ENCODE measurements at regions not wholly inside any gene's neighbourhood (a gene's known extent, or its start where the extent isn't known, plus 50 kb on each side); places are given as distances from the start of the nearest gene placed in this dataset.
A peak's percentile ranks its signal among the peaks of the same experiment; 100 is the strongest.
"Not testable (repeated sequence)": the region's sequence is repeated elsewhere in the genome, so short reads cannot be mapped to it uniquely, and the experiment has no call there.

DNA sequence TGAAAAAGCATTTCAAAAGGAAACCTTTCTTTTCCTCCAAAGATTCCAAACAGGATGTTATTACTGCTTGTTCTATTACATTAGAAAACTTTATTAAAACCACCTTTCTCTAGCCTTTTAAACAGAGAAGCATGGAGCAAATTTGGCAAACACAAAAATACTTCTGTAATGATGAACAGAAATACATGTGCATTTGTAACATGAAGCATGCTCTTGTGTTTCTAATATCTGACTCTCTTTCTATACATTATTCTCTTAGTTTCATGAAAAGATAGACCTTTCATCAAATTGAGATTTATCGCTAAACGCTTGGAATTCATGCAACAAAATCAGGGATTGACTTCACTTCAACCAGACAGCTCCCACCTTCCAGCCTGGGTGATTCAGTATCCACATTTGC lies 152.8 kb upstream of the IRS2 start:
- no peak for TF ChIP-seq POLR2A (IDR thresholded peaks at IDR 0.05)
- TF ChIP-seq, protein P1, sequence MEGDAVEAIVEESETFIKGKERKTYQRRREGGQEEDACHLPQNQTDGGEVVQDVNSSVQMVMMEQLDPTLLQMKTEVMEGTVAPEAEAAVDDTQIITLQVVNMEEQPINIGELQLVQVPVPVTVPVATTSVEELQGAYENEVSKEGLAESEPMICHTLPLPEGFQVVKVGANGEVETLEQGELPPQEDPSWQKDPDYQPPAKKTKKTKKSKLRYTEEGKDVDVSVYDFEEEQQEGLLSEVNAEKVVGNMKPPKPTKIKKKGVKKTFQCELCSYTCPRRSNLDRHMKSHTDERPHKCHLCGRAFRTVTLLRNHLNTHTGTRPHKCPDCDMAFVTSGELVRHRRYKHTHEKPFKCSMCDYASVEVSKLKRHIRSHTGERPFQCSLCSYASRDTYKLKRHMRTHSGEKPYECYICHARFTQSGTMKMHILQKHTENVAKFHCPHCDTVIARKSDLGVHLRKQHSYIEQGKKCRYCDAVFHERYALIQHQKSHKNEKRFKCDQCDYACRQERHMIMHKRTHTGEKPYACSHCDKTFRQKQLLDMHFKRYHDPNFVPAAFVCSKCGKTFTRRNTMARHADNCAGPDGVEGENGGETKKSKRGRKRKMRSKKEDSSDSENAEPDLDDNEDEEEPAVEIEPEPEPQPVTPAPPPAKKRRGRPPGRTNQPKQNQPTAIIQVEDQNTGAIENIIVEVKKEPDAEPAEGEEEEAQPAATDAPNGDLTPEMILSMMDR (IDR thresholded peaks at IDR 0.05) = no peak
- H3K27ac ChIP-seq = no peak overlapping the region

DNA sequence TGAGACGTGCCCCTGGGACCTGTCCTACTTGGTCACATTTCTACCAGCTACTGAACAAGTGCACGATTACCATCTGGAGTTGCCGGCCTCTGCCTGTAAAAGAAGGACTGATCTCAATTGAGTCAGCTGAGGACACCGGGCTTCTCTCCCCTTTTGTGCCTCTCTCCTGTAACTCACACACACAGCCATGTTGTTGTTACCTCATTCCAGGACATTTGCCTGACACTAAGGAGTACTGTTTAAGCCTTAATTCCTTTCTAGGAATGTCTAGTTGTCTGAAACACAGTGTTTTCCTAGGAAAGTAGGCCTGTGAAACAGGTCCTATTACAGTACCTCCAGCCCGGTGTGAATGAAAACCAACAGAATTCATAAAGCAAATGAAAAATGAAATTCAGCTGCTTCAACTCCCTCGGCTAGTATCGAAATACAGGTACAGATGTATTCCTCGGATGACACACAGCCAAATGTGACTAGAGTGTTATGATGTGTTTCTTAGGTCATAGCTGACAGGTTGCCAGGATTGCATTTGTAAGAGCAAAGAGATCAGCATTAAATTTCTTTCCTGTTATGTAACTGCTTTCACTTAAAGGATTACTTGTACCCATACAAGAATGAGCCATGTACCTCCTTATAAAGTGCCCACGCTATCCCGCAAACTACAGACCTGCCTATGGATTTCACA lies 152.0 kb upstream of the IRS2 start:
- peak in 1 of 2 donors; percentile 19 for DNase-seq
- H3K27me3 ChIP-seq = no peaks in the 10 kb centered on the region
- H3K9me3 ChIP-seq = no peaks in the 10 kb centered on the region
- no peaks in the 10 kb centered on the region for H3K36me3 ChIP-seq
- intact Hi-C loops (cut with DNase I; ENCODE audit: low total_unique reads) = no loop called here
- no peaks in the 10 kb centered on the region for H3K4me1 ChIP-seq
- H3K27ac ChIP-seq = no peak overlapping the region
- TF ChIP-seq POLR2A (IDR thresholded peaks at IDR 0.05) = no peak
- TF ChIP-seq, protein P1 (IDR thresholded peaks at IDR 0.05) = no peak
- no peak overlapping the region for H3K4me3 ChIP-seq

More for the DNA sequence above, 152.8 kb upstream of the IRS2 start:
- no peaks in the 10 kb centered on the region for H3K27me3 ChIP-seq
- no peaks in the 10 kb centered on the region for H3K36me3 ChIP-seq
- no peak overlapping the region for H3K4me3 ChIP-seq
- no peak for DNase-seq
- no peaks in the 10 kb centered on the region for H3K4me1 ChIP-seq
- intact Hi-C loops (cut with DNase I; ENCODE audit: low total_unique reads) = no loop called here
- no peaks in the 10 kb centered on the region for H3K9me3 ChIP-seq

DNA sequence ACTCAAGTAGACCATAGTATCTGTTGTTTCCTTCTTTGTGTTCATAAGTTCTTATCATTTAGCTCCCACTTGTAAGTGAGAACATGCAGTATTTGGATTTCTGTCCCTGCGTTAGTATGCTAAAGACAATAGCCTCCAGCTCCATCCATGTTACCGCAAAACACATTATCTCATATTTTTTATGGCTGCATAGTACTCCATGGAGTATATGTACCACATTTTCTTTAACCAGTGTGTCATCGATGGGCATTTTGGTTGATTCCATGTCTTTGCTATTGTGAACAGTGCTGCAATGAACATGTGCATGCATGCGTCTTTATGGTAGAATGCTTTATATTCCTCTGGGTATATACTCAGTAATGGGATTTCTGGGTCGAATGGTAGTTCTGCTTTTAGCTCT lies 148.1 kb upstream of the IRS2 start:
- H3K9me3 ChIP-seq; DNase-seq; H3K27me3 ChIP-seq; H3K4me3 ChIP-seq; H3K36me3 ChIP-seq; H3K27ac ChIP-seq; H3K4me1 ChIP-seq; intact Hi-C loops (cut with DNase I; ENCODE audit: low total_unique reads): not testable (repeated sequence)

DNA sequence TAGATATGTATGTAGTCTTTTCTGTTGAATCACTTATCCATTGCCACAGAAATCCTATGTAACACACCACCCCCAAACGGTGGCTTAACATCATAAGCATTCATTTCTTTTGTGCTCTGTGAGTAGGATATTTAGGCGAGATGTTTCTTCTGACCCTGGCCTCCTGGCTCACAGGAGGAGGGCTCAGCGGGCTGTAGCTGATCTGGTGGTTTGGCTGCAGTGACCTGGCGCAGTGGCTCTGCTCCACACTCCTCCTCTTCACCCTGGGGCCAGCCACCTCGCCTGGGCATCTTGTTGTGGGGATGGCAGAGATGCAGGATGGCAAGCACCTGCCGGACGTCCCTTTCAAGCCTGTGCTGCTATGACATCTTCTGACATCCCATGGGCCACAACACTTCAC lies 147.1 kb upstream of the IRS2 start:
- intact Hi-C loops (cut with DNase I; ENCODE audit: low total_unique reads) = no loop called here
- no peaks in the 10 kb centered on the region for H3K36me3 ChIP-seq
- no peak overlapping the region for H3K27ac ChIP-seq
- TF ChIP-seq POLR2A (IDR thresholded peaks at IDR 0.05) = no peak
- TF ChIP-seq, protein P1 (IDR thresholded peaks at IDR 0.05) = no peak
- H3K9me3 ChIP-seq = no peaks in the 10 kb centered on the region
- H3K27me3 ChIP-seq = no peaks in the 10 kb centered on the region
- no peak for DNase-seq
- no peaks in the 10 kb centered on the region for H3K4me1 ChIP-seq
- H3K4me3 ChIP-seq = no peak overlapping the region

DNA sequence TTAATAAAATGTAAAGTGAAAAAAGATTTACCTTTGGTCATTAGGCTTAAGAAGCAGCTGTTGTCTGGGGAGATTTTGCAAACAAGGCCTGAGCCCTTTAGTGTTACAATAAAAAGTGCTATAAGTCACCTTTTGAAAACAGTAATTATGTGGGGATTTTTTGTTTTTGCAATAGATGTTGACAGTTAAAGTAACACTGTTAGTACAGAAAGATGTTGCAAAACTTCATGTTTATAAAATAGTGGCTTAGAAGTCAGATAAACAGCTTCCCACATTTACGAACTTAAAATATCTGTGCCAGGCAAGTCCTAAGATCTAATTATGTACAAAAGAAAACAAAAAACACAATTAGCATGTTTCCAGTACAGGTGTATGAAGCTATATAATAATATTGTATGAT lies 138.0 kb upstream of the IRS2 start:
- H3K4me1 ChIP-seq = no peaks in the 10 kb centered on the region
- H3K27me3 ChIP-seq = no peaks in the 10 kb centered on the region
- TF ChIP-seq POLR2A (IDR thresholded peaks at IDR 0.05) = no peak
- TF ChIP-seq, protein P1 (IDR thresholded peaks at IDR 0.05) = no peak
- H3K27ac ChIP-seq = no peak overlapping the region
- no peaks in the 10 kb centered on the region for H3K36me3 ChIP-seq
- intact Hi-C loops (cut with DNase I; ENCODE audit: low total_unique reads) = no loop called here
- no peak for DNase-seq
- no peak overlapping the region for H3K4me3 ChIP-seq
- no peaks in the 10 kb centered on the region for H3K9me3 ChIP-seq

DNA sequence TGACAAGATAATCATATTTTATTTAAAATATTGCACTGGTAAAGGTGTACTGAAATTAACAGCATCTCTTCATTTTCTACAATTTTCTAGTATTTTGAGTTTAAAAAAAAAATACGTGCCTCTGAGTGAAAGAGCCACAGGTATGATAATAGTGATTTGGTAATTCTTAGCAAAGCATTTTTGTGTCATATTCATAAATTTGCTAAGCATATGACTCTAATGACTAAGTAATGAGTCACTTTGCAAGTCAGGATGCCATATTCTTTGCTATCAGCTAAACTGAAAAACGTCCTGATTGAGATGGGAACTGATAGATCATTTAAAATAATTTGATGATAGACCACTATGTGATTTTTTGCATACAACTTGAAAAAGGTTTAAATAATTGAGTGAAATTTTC lies 136.1 kb upstream of the IRS2 start:
- H3K9me3 ChIP-seq = no peaks in the 10 kb centered on the region
- H3K36me3 ChIP-seq = no peaks in the 10 kb centered on the region
- DNase-seq = no peak
- no peak overlapping the region for H3K27ac ChIP-seq
- TF ChIP-seq POLR2A (IDR thresholded peaks at IDR 0.05) = no peak
- TF ChIP-seq, protein P1 (IDR thresholded peaks at IDR 0.05) = no peak
- no peak overlapping the region for H3K4me3 ChIP-seq
- H3K4me1 ChIP-seq = no peaks in the 10 kb centered on the region
- no peaks in the 10 kb centered on the region for H3K27me3 ChIP-seq
- intact Hi-C loops (cut with DNase I; ENCODE audit: low total_unique reads) = no loop called here

All from uterus (tissue), 3 donors.